Femur (tissue), 1 donor: ENCODE measurements at regions not wholly inside any gene's neighbourhood (a gene's known extent, or its start where the extent isn't known, plus 50 kb on each side); places are given as distances from the start of the nearest gene placed in this dataset.
A peak's percentile ranks its signal among the peaks of the same experiment; 100 is the strongest.

Experiments
- DNase-seq: peaks from one replicate; pipeline ENCODE4 v3.0.0-alpha.2; 2017

DNA sequence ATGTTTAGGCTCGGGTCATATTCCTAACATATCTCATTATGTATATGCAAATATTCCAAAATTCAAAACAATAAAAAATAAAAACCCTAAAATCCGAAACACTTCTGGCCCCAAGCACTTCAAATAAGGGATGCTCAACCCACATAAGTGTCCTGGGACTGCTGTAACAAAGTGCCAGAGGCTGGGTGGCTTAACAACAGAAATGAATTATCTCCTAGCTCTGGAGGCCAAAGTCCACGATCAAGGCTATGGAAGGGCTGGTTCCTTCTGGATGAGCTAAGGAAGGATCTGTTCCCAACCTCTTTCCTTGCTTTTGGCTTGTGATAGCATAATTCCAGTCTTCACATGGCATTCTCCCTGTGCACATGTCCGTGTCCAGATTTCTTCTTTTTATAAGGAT is 181.6 kb upstream of the NFE2L3 start:
- no peak for DNase-seq

DNA sequence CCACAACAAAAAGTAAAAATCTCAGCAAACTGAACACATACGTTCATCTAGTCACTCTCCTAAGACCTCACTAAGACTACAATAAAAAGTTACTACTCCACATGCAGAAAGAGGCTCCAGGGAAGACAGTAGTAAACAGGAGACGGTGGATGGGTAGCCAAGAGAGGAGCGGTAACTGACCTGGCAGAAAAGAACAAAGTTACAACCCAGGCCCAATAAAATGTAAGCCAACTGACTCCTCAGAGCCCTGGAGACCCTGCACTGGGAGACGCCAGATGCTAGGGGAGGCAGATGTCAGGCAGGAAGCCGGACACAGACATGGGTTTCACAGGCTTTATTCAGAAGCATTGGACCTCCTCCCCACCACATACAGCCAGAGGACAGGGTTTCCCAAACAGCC is 181.1 kb upstream of the NFE2L3 start:
- DNase-seq: peak; percentile 27

DNA sequence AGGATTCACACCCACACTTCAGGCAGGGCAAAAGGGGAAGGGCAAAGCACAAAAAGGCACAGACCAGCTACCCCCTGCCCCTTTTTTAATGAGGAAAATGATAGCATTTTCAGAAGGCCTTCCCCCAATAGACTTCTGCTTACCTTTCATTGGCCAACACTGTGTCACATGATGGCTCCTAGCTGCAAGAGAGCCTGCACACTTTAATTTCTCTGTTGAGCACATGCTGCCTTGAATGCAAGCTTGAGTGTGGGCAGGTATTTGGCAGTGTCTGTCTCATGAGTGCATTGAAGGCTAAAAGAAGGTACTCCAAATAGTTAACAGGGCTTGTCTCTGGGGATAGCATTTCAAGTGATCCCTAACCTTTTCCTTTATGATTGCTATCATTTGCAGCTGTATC is 175.4 kb upstream of the NFE2L3 start:
- DNase-seq: no peak

DNA sequence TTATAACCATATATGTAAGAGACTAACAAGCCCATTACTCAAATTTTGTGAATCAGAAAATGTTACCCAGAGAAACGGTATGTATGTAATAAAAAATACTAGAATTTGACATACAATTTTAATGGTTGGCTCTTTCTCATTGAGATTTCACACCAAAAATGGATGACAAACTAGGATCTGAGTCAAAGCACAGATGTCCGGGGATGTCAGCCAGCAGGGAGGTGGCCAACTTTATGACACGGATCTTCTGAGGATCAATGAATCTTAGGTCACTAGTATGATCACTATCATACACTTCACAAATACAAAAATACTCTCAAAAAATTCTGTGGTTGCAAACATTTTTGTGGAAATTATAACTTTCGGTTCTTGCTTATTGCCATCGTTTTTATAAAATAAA is 173.5 kb upstream of the NFE2L3 start:
- peak; percentile 42 for DNase-seq

DNA sequence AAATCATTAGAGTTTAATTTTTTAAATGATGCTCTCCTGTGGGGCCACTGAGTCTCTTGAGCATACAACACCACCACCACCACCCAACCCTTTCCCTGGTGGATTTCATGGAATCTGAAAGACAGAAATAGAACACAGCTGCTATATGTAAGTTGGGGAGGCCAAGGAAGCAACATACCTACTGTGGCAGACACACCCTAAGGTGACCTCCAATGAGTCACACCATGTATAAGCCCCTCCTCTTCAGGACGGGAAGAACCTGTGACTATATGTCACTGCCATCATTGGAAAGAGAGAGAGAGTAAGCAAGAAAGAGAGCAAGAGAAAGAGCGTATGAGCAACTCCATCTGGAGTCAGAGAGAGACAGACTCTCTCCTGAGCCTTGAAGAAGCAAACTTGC is 172.4 kb upstream of the NFE2L3 start:
- DNase-seq: no peak

DNA sequence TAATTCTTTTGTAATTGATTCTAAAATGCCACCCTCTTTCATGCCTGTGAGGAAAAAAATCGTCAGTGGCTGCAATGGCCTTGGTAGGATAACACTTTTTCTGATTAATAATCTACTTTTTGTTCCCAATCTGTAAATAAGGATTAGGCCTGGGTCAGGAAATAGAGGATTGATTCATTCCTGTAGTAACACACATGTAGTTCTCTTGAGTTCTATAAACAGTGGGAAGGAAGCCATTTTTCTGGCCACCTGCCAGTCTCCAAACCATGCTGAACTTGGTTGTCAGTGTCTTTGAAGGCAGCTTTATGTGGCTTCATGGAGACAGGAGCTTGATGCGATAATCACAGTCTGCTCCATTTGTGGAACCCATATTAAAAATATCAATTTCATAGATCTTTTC is 169.3 kb upstream of the NFE2L3 start:
- peak; percentile 40 for DNase-seq

DNA sequence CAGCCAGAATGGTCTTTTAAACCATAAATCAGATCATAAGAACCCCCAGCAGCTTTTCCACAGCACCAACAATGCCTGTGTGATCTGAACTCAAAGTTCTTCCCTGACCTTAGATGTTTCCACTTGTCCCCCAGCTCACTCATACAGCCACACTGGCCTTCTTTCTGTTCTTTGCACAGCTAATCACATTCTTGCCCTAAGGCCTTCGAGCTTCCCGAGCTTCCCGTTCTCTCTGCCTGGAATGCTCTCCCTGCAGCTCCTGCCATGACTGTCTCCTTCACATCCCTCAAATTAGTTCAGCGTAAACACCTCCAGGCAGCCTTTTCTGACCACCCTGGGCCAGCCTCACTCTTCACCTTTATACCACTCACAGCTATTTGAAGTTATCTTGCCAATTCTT is 166.8 kb upstream of the NFE2L3 start:
- no peak for DNase-seq

DNA sequence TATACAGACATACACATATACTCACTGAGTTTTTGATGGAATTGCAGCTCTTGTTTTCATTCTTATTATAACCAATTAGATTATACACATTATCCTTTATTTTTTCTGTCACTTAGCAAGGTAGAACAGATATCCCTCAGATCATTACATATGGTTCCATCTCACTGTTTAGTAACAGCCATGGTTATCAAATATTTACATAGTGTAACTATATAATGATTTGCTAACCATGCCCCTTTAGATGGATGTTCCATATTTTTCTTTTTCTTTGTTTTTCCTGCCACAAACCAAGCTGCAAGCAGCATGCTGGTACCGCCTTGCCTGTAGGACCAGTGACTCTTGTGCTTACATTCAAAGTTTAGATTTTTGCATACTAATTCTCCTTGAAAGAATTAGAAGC is 163.4 kb upstream of the NFE2L3 start:
- no peak for DNase-seq

DNA sequence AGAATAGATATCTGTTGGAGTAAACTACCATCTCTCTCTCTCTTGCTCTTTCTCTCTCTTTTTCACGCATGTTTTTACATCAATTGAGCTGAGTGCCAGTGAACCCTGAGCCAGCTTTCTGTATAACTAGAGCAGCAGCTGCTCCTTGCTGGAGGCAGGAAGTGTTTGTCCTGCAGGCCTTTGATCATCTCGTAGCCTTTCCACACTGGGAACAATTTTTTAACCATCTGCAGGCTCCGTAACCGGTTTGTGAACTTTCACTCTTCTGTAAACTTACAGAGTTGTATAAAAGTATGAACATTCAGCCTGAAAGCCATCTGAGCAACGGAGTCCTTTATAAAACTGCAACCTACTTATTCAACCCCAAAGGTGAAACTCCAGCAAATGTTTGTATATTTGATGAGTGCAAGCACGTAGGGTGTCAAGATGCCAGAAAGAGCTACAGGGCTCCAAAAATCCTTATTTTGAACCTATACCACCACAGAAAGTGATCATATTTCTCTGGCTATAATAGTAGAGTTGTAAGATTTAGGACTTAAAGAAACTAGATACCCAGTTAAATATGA is 162.8 kb upstream of the NFE2L3 start:
- no peak for DNase-seq

DNA sequence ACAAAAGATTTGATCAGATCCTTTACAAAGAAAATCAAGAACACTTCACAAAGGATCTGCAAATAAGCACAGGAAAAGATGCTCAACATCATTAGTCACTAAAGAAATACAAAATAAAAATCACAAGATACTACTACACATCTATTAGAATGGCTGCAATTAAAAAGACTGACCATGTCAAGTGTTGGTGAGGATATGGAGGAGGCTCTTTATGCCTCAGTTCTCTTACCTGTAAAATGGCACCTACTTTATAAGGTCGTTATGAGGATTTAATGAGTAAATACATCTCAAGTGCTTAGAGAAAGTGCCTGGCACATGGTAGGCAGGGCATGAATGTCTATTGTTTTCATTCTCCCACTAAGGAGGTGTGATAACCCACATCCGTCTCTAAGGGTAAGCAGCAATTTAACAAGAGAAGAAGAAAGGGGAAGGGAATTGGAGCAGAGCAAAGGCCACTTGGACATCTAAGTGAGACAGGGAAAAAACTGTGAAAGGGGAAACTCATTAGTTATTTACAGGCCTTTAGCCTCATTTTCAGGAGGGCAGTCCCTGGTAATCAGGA is 157.5 kb upstream of the NFE2L3 start:
- DNase-seq: no peak

DNA sequence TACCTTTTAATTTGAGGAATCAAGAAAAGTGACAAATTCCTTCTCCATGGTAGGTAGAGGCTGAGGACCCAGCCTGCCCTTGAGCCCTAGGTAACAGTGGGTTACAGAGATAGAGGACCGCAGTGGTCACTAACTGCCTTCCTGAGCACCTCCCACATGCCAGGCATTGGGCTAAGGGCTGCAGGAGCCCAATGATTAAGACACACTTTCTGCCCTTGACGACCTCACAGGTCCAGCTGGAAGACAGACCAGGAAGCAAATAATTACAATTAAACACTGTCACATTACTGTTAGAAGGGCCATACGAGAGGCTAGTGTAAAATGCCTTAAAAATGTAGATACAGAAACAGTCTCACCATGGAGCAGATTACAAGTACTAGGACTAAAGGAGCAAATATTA is 156.8 kb upstream of the NFE2L3 start:
- no peak for DNase-seq

DNA sequence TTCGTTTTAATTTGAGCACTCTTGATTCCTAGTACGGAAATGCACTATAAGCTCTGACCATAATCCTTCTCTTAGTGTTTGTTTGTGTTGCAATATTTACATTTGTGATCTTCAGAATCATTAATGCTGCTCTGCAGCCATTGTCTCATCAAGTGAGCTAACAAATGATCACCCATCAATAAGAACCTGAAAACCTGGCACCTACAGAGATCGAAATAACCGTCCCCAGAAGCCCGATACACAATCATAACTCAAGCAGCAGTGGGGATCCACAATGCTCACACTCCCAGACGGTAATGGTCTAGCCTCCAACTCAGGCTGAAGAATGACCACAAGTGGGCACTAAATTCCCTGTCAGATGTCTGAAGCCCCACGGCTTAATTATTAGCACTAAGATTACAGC is 156.0 kb upstream of the NFE2L3 start:
- DNase-seq: no peak

DNA sequence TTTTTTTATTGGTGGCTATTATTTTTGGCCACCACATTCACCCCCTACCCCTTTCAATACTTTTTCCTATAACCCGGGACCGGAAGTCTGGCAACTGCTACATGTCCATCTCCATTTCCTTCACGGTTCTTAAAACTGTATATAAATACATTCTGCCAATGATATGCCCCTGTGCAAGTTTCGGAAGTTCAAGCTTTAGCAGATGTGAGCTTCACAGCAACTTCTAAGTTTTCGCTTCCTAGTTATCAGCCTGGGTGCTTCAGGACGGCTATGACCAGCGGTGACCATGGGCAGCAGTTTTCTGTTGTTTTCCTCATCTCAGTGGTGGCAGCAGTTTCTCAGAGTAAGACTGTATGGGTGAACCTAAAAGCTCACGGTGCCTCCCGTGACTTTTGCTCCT is 153.5 kb upstream of the NFE2L3 start:
- no peak for DNase-seq

DNA sequence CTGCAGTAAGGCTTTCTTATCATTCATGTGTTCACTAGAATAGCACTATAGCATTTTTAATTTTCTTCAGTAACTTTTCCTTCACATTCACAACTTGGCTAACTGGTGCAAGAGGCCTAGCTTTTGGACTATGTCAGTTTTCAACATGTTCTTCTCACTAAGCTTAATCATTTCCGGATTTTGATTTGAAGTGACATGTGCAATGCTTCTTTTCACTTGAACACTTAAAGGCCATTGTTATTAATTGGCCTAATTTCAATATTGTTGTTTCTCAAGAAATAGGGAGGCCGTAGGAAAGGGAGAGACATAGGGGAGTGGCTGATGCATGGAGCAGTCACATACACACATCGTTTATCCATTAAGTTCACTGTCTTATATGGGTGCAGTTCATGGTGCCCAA is 151.2 kb upstream of the NFE2L3 start:
- DNase-seq: no peak

DNA sequence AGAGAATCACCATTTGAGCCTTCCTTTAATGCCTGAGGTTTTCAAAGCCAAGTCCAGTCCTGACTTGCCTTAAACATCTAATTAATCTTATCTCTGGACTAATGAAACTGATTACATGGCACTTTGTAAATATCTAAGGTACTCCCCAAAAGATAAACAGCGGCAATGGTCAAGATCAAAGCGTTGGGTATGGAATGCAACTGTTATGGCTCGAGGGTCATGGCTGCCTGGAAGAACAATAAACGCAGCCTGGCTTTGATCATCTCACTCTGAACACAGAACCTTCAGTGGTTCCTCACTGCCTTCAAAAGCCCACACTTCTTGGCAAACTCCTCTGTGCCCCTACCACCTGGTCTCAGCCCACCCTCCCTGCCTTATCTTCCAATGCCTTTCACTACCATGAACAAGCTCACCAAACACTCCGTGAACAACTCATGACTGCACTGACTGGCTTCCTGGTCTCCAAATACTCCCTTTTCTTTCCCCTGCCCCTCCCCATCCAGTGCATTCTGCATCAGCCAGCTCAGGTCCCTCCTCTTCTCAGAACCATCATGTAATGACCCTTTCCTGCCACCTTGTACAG is 150.2 kb upstream of the NFE2L3 start:
- DNase-seq: no peak

DNA sequence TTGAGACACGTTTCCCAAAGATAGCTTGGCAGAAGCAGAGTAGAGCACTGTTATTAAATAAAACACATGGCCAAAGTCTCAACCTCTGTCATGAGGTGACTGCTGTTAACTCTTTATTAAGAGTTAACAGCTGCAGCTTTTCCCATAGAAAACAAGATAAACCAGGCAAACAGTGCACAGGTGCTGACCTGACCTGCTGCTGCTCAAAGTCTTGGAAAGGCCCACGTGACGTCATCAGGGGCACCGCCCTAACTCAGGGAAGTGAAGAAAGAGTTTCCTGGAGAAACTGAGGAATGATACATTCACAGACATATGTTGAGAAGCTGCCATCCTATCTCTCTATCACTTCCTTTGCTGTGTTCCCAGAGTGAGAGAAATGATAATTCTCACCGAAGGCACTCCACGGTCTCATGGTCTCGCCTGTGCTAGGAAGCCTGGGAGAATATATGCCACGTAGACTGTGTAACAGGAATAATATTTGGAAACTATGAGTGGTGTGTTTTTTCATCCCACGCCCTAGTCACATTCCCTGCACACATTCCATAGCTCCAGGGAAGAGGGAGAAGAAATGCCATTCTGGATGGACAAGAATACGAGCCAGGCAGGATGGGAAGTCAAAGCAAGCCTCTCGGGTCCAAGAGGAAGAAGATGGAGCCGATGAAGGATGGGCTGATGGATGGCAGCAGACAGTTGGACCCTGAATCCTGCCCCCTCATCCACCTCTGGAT is 146.2 kb upstream of the NFE2L3 start:
- no peak for DNase-seq

DNA sequence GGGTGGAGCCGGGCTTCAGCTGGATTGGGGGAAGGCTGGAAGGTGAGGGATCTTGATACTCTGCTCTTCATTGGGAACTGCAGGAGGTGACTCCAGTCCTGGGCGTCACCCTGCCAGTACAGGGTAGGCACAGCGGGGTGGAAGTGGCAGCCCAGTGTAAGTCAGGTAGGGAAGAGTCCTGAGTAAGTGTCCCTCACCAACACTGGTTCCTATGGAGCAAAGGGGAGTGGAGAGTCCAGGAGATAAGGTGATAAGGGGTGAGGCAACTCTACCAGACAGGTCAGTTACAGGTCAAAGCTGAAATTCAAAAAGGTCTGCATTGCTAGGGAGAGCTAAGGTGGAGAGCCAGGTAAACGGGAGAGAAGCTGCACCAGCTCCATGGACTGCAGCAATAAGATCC is 145.6 kb upstream of the NFE2L3 start:
- no peak for DNase-seq

DNA sequence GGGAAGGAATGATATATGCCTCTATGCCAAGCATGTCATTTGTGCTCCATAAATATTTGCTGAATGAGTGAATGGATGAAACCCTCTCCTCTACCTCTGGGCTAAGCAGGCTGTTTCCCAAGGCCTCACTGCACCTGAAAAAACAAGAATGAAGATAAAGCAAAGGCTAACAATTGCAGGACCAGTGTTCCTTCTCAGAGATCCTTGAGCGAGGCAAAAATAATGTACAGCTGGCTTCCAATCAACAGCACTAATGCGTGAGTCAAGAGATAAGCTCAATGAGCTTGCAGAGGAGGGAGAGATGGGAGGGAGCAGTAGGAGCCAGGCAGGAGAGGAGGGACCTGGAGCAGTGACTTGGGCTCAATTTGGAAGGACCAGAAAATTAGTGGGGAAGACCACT is 144.5 kb upstream of the NFE2L3 start:
- no peak for DNase-seq

DNA sequence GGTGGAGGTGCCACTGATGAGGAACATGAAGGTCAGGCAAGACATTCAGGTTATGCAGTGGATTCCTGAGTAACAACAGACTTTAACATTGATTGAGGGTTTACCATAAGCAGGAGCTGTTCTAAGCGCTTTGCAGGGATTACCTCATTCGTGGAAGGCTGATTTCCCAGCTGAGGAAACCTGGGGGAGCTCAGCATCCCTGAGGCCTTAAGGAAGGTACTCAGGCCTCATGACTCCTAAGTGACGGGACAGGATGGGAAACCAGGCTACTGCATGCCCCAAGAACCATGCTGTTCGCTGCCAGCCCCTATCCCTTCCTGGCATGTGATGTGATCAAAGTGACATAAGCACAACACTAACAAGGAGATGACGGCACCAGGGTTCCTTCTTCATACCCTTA is 143.6 kb upstream of the NFE2L3 start:
- no peak for DNase-seq

DNA sequence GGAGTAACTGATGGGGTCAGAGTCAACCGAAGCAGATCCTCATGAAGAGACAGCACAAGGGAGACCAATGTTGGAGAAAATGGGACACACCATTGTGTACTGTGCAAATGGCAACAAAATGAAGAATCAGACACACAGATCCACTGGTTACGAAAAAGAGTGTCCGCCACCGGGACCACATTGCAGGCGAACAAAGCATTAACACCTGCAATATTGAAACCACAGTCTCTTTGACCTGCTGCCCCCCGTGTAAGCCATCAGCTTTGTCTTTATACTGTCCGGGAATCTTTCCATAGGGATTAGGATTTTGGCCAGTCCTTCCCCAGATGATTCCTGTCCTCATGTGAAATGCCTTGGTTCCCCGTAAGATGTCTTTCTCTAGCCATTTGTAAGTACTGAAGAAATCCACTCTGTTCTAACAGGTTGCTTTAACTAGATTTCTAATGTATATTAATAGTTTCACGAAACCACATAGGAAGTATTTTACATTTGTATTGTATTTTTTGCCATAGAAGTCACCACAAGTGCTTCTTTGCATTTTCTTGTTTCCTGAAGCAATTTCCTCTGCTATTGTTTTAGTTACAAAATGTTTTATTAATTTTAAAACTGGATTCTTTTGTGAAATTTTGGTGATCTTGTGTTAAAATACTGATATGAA is 140.8 kb upstream of the NFE2L3 start:
- no peak for DNase-seq

DNA sequence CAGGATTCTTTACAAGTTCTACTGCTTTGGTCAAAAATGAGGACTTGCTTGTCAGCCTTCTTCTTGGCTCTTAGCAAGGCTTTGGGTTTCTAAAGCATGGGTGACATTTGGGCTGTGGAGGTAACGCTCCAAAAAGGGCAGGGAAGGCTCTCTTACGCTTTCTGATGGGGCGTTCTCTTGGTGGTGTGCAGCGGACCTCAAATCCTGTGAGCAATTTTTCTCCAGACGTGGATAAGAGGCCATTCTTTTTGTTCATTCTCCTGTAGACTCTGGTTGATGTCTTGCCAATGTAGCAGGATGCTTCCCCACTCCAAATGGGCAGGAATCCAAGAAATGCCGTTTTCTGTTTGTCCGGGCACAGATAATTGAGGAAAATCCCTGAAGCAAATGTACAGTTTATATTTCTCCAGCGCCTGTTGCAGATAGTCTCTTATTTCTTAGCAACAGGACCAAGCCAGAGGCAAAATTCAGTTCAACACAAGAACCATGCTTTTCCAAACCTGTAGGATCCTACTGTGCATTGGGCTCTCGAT is 138.4 kb upstream of the NFE2L3 start:
- no peak for DNase-seq

DNA sequence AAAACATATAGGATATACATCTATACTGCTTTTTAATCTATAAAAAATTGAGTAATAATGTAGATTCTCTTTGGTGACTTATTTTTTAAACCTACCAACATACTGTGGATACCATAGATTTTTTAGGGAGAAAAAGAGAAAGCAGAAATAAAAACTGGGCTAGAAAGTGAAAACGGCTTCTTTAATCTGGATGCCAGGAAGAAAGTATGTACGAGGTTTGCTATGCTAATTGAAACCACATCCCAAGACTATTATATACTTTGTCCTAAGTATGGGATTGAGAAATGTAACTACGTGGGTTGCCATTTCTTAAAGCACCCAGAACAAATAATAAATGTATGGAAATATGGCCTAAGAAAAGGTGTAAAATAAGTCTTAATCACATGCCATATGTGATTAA is 129.0 kb upstream of the NFE2L3 start:
- no peak for DNase-seq

DNA sequence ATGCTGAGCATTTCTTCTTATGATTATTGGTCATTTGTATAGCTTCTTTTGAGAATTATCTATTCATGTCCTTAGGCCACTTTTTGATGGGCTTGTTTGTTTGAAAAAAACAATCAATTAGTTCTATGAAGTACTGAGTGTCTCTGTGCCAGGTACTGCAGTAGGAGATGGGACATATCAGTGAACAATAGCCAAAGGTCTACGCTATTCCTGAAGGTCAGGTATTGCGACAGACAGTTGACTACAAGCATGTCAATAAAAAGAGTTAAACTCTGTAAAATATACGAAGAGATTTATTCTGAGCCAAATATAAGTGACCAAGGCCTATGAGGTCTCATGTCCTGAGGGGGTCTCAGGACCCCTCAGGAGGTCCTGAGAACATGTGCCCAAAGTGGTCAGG is 122.1 kb upstream of the NFE2L3 start:
- DNase-seq: no peak

DNA sequence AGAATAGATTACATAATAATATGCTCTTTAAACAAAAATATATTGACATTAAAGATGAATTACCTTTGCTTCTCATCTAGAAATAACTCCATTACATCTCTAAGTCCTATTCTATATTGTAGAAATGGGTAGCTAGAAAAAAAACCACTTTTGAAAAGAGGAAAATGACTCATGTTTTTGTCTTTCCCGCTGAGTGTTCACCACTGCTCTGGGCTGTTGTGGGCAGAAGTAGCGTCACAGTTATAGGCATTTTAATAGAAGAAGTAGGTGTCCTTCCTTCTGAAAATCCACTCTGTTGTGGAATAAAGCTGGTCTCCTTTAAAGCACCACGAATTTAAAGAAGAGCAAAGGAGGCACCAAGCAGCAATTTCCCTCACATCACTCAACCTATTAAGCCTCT is 117.6 kb upstream of the NFE2L3 start:
- DNase-seq: no peak
